ENCODE measurements at regions not wholly inside any gene's neighbourhood (a gene's known extent, or its start where the extent isn't known, plus 50 kb on each side); places are given as distances from the start of the nearest gene placed in this dataset.
"Not testable (repeated sequence)": the region's sequence is repeated elsewhere in the genome, so short reads cannot be mapped to it uniquely, and the experiment has no call there.

DNA sequence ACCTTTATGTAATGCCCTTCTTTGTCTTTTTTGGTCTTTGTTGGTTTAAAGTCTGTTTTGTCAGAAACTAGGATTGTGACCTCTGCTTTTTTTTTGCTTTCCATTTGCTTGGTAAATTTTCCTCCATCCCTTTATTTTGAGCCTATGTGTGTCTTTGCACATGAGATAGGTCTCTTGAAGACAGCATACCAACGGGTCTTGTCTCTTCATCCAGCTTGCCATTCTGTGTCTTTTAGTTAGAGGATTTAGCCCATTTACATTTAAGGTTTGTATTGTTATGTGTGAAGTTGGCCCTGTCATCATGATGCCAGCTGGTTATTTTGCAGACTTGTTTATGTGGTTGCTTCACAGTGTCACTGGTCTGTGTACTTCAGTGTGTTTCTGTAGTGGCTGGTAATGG, 91.6 kb upstream of the NR3C2 start:
- H3K27me3 Mint-ChIP-seq; H3K27ac Mint-ChIP-seq; H3K9me3 ChIP-seq (ENCODE audit: control insufficient read depth, low read length, poor library complexity, severe bottlenecking); H3K4me3 Mint-ChIP-seq; DNase-seq; H3K36me3 Mint-ChIP-seq (ENCODE audit: low read depth); H3K4me1 Mint-ChIP-seq; ATAC-seq: not testable (repeated sequence)

DNA sequence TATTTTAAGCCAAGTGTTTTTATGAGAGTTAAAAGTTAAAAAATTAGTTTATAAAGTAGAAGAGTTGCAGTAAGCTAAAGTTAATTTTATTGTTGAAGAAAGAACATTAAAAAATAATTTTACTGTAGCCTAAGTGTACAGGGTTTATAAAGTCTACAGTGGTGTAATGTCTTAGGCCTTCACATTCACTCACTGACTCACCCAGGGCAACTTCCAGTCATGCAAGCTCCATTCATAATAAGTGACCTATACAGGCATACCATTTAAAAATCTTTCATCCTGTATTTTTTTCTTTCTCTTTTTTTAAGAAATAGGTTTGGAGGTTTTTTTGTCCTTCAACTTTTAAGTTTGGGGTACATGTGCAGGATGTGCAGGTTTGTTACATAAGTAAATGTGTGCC, 87.9 kb upstream of the NR3C2 start:
- H3K9me3 ChIP-seq (ENCODE audit: control insufficient read depth, low read length, poor library complexity, severe bottlenecking), result peaks cover 4% of the 10 kb centered on the region
- Mint-ChIP-seq H3K36me3 (ENCODE audit: low read depth) (no peaks in the 10 kb centered on the region), H3K27me3 (no peaks in the 10 kb centered on the region), H3K4me3 (no peak overlapping the region), H3K27ac (no peak overlapping the region), H3K4me1 (no peaks in the 10 kb centered on the region)
- DNase-seq (no peak), ATAC-seq (no peak)

DNA sequence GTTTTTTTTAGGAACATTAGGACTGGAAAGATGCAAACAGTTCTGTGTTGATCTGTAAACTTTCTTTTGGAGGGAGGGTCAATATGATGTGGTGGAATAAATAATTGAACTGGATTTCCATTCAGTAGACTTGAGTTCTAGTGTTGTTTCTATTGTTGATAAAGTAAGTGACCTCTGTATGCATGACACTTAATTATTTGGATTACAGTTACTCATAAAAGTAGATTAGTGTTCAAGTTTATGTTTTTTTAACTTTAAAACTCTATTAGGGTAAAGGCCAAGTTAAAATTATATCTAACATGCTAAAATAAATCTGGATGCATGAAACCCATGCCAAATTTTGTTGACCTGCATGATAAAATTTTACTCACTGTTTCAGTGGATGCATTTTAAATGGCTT, 85.4 kb upstream of the NR3C2 start:
- H3K4me1 Mint-ChIP-seq, result no peaks in the 10 kb centered on the region
- H3K27ac Mint-ChIP-seq, result no peak overlapping the region
- H3K36me3 Mint-ChIP-seq (ENCODE audit: low read depth), result no peaks in the 10 kb centered on the region
- no peaks in the 10 kb centered on the region for H3K9me3 ChIP-seq (ENCODE audit: control insufficient read depth, low read length, poor library complexity, severe bottlenecking)
- H3K4me3 Mint-ChIP-seq, result no peak overlapping the region
- ATAC-seq, result no peak
- no peak for DNase-seq
- no peaks in the 10 kb centered on the region for H3K27me3 Mint-ChIP-seq

DNA sequence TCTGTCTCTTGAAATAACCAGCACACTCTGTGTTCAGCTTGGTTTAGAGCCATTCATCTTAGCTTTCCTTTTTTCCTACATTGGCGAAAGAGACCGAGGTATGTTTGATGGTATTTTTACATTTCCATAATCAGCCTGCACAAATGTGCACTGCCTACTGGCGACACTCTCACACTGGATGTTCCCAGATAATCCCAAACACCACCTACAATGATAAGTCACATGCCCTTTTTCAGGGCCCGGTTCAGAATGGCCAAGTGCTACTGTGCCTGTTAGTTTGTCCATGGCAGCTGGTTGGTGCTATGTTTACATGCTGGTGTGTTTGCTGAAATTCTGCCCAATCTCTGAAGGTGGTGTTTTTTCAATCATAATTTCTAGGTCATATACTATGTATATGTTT, 80.8 kb upstream of the NR3C2 start:
- Mint-ChIP-seq H3K27me3 (no peaks in the 10 kb centered on the region), H3K36me3 (ENCODE audit: low read depth) (no peaks in the 10 kb centered on the region), H3K27ac (no peak overlapping the region), H3K4me3 (no peak overlapping the region), H3K4me1 (no peaks in the 10 kb centered on the region)
- DNase-seq (no peak), ATAC-seq (no peak)
- H3K9me3 ChIP-seq (ENCODE audit: control insufficient read depth, low read length, poor library complexity, severe bottlenecking), result no peaks in the 10 kb centered on the region

DNA sequence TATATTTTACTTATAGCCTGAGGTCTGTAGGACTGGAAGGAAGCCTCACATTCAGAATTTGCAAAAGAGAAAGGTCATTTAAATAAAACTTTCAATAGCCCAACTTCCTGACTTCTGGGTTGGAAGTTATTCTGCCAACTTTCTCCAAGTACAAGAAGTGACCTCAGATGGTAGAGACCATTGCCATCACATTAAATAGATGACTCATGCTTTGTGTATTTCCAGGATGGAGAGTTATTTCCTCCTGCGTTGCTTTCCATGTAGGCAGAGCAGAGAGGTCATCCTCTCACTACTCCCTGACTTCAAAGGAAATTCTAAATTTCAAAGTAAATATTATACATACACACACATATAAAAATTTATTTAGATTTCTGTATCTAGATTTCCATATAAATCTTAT, 73.0 kb upstream of the NR3C2 start:
- no peak for DNase-seq
- no peak overlapping the region for H3K27ac Mint-ChIP-seq
- ATAC-seq, result no peak
- no peaks in the 10 kb centered on the region for H3K4me1 Mint-ChIP-seq
- H3K27me3 Mint-ChIP-seq, result no peaks in the 10 kb centered on the region
- no peaks in the 10 kb centered on the region for H3K36me3 Mint-ChIP-seq (ENCODE audit: low read depth)
- H3K4me3 Mint-ChIP-seq, result no peak overlapping the region
- no peaks in the 10 kb centered on the region for H3K9me3 ChIP-seq (ENCODE audit: control insufficient read depth, low read length, poor library complexity, severe bottlenecking)

DNA sequence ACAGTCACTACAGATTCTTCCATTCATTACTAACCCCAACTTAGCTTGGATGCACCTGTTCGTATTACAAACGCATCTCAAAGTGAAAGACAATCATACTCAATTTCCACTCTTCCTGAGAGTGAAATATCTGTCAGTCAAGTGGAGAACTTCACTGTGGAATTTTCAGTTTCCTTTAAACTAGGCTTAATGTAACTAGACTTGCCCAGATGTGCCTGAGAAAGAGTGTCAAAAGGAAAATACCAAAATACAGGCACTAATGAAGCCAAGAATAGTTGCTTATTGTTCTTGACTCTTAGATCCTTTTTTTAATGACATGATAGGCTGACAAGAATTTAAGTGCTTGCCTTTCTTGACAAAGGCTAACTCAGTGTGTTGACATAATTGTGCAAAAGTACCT, 72.4 kb upstream of the NR3C2 start:
- DNase-seq (no peak), ATAC-seq (no peak)
- H3K9me3 ChIP-seq (ENCODE audit: control insufficient read depth, low read length, poor library complexity, severe bottlenecking), result no peaks in the 10 kb centered on the region
- no peaks in the 10 kb centered on the region for H3K27me3 Mint-ChIP-seq
- no peaks in the 10 kb centered on the region for H3K36me3 Mint-ChIP-seq (ENCODE audit: low read depth)
- no peaks in the 10 kb centered on the region for H3K4me1 Mint-ChIP-seq
- no peak overlapping the region for H3K4me3 Mint-ChIP-seq
- H3K27ac Mint-ChIP-seq, result no peak overlapping the region

DNA sequence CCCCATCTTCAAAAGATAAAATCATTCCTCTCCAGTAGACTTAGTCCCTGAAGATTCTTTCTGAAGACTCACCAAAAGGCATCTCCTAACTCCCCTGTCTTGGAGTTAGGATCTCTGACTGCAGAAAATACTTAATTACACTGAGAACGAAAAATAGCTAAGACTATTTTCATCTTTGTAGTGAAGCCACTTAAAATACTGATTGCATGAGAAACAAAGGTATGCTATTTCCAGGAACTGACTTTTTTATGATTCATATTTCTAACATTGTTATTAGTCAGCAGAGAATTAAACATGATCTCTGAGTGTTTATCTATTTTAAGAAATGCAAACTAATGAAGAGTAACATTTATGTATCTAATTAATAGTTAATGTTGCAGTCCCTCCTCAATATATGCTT, 71.8 kb upstream of the NR3C2 start:
- H3K27me3 Mint-ChIP-seq, result no peaks in the 10 kb centered on the region
- H3K4me1 Mint-ChIP-seq, result no peaks in the 10 kb centered on the region
- H3K4me3 Mint-ChIP-seq, result no peak overlapping the region
- no peaks in the 10 kb centered on the region for H3K36me3 Mint-ChIP-seq (ENCODE audit: low read depth)
- DNase-seq, result no peak
- H3K9me3 ChIP-seq (ENCODE audit: control insufficient read depth, low read length, poor library complexity, severe bottlenecking), result no peaks in the 10 kb centered on the region
- ATAC-seq, result no peak
- no peak overlapping the region for H3K27ac Mint-ChIP-seq

DNA sequence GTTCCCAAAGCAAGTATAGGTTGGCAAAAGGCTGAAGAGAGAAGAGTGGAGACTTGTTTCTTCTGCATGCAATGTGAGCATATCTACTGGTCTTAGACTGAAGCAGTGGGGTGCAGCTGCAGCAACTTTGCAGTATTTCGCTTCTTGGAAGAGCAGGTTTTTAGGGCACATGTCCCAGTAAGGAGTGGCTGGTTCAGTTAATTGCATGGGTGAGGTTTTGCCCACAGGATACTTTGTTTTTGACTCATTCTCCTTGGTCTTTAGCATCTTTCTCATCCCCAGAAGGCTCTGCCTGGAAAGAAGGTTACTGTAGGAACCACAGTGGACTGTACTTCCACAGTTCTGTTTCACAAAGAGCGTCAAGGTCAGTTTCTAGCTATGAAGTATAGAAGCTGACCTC, 68.0 kb upstream of the NR3C2 start:
- Mint-ChIP-seq H3K4me1 (no peaks in the 10 kb centered on the region), H3K27me3 (no peaks in the 10 kb centered on the region), H3K27ac (no peak overlapping the region), H3K4me3 (no peak overlapping the region), H3K36me3 (ENCODE audit: low read depth) (no peaks in the 10 kb centered on the region)
- H3K9me3 ChIP-seq (ENCODE audit: control insufficient read depth, low read length, poor library complexity, severe bottlenecking), result no peaks in the 10 kb centered on the region
- no peak for DNase-seq
- ATAC-seq, result no peak

DNA sequence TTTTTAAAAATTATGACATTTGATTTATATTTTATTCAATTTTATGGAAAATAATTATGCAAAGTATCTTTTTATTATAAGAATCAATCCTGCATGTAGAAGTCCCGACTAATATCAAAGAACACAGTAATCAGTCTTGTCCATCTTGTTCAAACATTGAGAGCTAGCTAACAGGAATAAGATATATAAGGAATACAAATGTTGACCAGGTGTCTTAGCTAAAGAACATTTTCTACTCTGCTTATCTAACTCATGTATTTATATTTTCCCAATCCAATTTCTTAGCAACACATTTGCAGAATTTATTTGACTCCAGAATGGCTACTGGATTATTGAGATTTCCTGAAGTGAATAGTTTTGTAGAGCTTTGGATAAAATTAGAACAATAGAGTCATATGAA, 61.5 kb upstream of the NR3C2 start:
- H3K27ac Mint-ChIP-seq, result no peak overlapping the region
- H3K9me3 ChIP-seq (ENCODE audit: control insufficient read depth, low read length, poor library complexity, severe bottlenecking), result no peaks in the 10 kb centered on the region
- no peak for DNase-seq
- ATAC-seq, result no peak
- no peaks in the 10 kb centered on the region for H3K4me1 Mint-ChIP-seq
- no peak overlapping the region for H3K4me3 Mint-ChIP-seq
- H3K27me3 Mint-ChIP-seq, result no peaks in the 10 kb centered on the region
- H3K36me3 Mint-ChIP-seq (ENCODE audit: low read depth), result no peaks in the 10 kb centered on the region

DNA sequence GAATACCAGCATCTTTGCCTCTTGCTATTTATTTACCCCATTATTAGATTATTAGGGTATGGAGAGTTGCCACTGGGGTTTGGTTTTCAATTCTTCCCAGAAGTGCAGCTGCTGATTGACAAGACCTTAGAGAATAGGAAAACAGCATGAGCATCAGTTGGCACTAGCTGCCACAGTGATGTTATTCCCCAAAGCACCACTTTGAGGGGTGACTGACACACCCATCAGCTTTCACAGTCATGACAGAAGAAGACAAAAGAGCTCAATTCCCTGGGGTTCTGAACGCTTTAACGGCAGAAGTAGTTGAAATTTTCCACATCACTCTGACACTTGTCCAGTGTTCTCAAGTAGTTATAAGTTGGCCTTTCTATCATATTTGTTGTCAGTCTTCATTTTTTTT, 55.0 kb upstream of the NR3C2 start:
- Mint-ChIP-seq H3K27ac (no peak overlapping the region), H3K4me1 (no peaks in the 10 kb centered on the region)
- no peaks in the 10 kb centered on the region for H3K9me3 ChIP-seq (ENCODE audit: control insufficient read depth, low read length, poor library complexity, severe bottlenecking)

DNA sequence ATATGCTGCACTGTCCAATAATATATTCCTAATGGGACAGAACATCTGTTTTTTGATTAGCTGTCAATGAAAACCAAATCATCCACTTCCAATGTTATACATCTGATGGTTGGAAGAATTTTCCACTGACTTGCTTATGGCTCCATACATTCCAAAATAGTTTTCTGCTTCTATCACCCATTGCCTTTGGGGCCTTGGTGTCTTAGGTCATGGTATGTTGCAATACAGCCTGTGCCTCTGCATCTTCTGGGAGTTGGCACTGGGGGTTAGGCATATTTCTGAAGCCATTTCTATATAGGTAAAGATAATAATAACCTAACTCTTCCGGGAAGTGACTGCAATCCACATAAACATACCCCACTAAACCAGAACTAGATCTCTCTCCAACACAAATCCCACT, 53.2 kb upstream of the NR3C2 start:
- Mint-ChIP-seq H3K27me3 (no peaks in the 10 kb centered on the region), H3K36me3 (ENCODE audit: low read depth) (no peaks in the 10 kb centered on the region), H3K4me3 (no peak overlapping the region), H3K4me1 (no peaks in the 10 kb centered on the region), H3K27ac (no peak overlapping the region)
- no peak for DNase-seq
- no peaks in the 10 kb centered on the region for H3K9me3 ChIP-seq (ENCODE audit: control insufficient read depth, low read length, poor library complexity, severe bottlenecking)
- ATAC-seq, result no peak

More for the DNA sequence above, 55.0 kb upstream of the NR3C2 start:
- no peaks in the 10 kb centered on the region for H3K27me3 Mint-ChIP-seq
- no peak overlapping the region for H3K4me3 Mint-ChIP-seq
- ATAC-seq, result no peak
- no peak for DNase-seq
- no peaks in the 10 kb centered on the region for H3K36me3 Mint-ChIP-seq (ENCODE audit: low read depth)

Measured in T-helper 17 cell (primary cell).